ENCODE measurements at regions not wholly inside any gene's neighbourhood (a gene's known extent, or its start where the extent isn't known, plus 50 kb on each side); places are given as distances from the start of the nearest gene placed in this dataset.

- DNase-seq = no peak
These were observed 501.0 kb downstream of the GLRX3 start for GRCh38 chr10:130637089-130637676.

GRCh38 chr10:130638991-130639390 lies 502.8 kb downstream of the GLRX3 start:
- no peak for DNase-seq

GRCh38 chr10:130642926-130643325 lies 506.7 kb downstream of the GLRX3 start:
- DNase-seq = no peak

- DNase-seq = no peak
These were observed 511.1 kb downstream of the GLRX3 start for GRCh38 chr10:130647341-130647740.

- no peak for DNase-seq
These were observed 512.6 kb downstream of the GLRX3 start for GRCh38 chr10:130648807-130649206.

GRCh38 chr10:130652544-130652943 lies 516.4 kb downstream of the GLRX3 start:
- no peak for DNase-seq

- DNase-seq = no peak
These were observed 516.9 kb downstream of the GLRX3 start for GRCh38 chr10:130652964-130653578.

- no peak for DNase-seq
These were observed 518.5 kb downstream of the GLRX3 start for GRCh38 chr10:130654726-130655125.

GRCh38 chr10:130655313-130656186 lies 519.4 kb downstream of the GLRX3 start:
- no peak for DNase-seq

GRCh38 chr10:130656187-130656575 lies 520.0 kb downstream of the GLRX3 start:
- DNase-seq = no peak

- no peak for DNase-seq
These were observed 520.5 kb downstream of the GLRX3 start for GRCh38 chr10:130656582-130657133.

- no peak for DNase-seq
These were observed 522.6 kb downstream of the GLRX3 start for GRCh38 chr10:130658687-130659290.

- no peak for DNase-seq
These were observed 523.3 kb downstream of the GLRX3 start for GRCh38 chr10:130659528-130659927.

GRCh38 chr10:130660266-130660665 lies 524.1 kb downstream of the GLRX3 start:
- DNase-seq = no peak

GRCh38 chr10:130661419-130661818 lies 525.2 kb downstream of the GLRX3 start:
- no peak for DNase-seq

- DNase-seq = no peak
These were observed 526.6 kb downstream of the GLRX3 start for GRCh38 chr10:130662775-130663174.

GRCh38 chr10:130664526-130664925 lies 528.3 kb downstream of the GLRX3 start:
- no peak for DNase-seq

- no peak for DNase-seq
These were observed 530.0 kb downstream of the GLRX3 start for GRCh38 chr10:130666215-130666614.

- no peak for DNase-seq
These were observed 550.6 kb downstream of the GLRX3 start for GRCh38 chr10:130686689-130687300.

GRCh38 chr10:130687566-130687965 lies 551.4 kb downstream of the GLRX3 start:
- DNase-seq = no peak

GRCh38 chr10:130689743-130690626 lies 553.8 kb downstream of the GLRX3 start:
- no peak for DNase-seq

- no peak for DNase-seq
These were observed 555.6 kb downstream of the GLRX3 start for GRCh38 chr10:130691776-130692175.

Data from NCI-H1092 (cell line).